ENCODE measurements at regions not wholly inside any gene's neighbourhood (a gene's known extent, or its start where the extent isn't known, plus 50 kb on each side); places are given as distances from the start of the nearest gene placed in this dataset.

DNA sequence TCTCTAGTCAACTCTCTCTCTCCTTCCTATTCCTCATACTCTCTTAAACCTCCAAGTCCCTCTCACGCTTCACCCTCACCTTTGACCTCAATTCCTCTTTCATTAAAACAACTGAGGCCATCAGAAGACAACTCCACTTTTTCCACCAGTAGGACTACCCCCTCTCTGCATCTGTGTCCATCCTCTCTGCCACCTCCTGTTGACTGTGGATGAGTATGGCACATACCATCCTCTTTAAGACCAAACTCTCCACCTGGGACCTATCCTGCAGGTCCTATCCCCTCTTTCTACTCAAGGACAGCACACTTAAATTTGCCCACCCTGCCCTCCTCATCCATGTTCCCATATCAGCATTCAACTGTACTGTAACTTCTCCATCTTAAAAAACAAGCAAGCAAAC is 89.2 kb downstream of the FOXD1 start:
- Mint-ChIP-seq H3K36me3 (ENCODE audit: insufficient read depth) (no peaks in the 10 kb centered on the region), H3K4me1 (ENCODE audit: low read depth) (no peaks in the 10 kb centered on the region), H3K27me3 (peaks cover 24% of the 10 kb centered on the region), H3K27ac (no peak overlapping the region), H3K9me3 (ENCODE audit: low read depth) (peaks cover 3% of the 10 kb centered on the region), H3K4me3 (ENCODE audit: low read depth) (no peak overlapping the region)
- TF ChIP-seq, protein P1, sequence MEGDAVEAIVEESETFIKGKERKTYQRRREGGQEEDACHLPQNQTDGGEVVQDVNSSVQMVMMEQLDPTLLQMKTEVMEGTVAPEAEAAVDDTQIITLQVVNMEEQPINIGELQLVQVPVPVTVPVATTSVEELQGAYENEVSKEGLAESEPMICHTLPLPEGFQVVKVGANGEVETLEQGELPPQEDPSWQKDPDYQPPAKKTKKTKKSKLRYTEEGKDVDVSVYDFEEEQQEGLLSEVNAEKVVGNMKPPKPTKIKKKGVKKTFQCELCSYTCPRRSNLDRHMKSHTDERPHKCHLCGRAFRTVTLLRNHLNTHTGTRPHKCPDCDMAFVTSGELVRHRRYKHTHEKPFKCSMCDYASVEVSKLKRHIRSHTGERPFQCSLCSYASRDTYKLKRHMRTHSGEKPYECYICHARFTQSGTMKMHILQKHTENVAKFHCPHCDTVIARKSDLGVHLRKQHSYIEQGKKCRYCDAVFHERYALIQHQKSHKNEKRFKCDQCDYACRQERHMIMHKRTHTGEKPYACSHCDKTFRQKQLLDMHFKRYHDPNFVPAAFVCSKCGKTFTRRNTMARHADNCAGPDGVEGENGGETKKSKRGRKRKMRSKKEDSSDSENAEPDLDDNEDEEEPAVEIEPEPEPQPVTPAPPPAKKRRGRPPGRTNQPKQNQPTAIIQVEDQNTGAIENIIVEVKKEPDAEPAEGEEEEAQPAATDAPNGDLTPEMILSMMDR (IDR thresholded peaks at IDR 0.05; ENCODE audit: unreplicated experiment) = no peak
- no peak for DNase-seq (ENCODE audit: low spot score, unreplicated experiment)

DNA sequence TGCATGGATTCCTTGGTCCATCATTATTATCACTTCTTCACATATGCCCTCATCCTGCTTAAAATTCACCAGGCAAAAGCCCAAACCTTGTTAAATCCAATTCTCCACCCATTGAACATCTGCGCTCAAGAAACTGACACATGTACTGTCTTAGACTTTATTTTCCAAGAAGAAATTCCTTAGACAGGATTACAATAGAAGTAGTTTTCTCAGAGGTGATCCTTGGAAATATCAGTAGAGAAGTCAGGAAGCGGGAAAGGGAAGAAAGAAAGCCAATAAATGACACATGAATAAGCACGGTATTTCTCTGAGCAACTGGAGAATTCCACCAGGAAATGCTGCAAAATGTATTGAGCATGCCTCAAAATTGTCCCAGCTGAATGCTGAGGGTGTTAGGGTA is 90.2 kb downstream of the FOXD1 start:
- peaks cover 3% of the 10 kb centered on the region for H3K9me3 Mint-ChIP-seq (ENCODE audit: low read depth)
- H3K4me3 Mint-ChIP-seq (ENCODE audit: low read depth) = no peak overlapping the region
- no peaks in the 10 kb centered on the region for H3K36me3 Mint-ChIP-seq (ENCODE audit: insufficient read depth)
- no peaks in the 10 kb centered on the region for H3K4me1 Mint-ChIP-seq (ENCODE audit: low read depth)
- no peak for DNase-seq (ENCODE audit: low spot score, unreplicated experiment)
- no peak overlapping the region for H3K27ac Mint-ChIP-seq
- peaks cover 24% of the 10 kb centered on the region for H3K27me3 Mint-ChIP-seq
- TF ChIP-seq, protein P1 (IDR thresholded peaks at IDR 0.05; ENCODE audit: unreplicated experiment) = no peak

DNA sequence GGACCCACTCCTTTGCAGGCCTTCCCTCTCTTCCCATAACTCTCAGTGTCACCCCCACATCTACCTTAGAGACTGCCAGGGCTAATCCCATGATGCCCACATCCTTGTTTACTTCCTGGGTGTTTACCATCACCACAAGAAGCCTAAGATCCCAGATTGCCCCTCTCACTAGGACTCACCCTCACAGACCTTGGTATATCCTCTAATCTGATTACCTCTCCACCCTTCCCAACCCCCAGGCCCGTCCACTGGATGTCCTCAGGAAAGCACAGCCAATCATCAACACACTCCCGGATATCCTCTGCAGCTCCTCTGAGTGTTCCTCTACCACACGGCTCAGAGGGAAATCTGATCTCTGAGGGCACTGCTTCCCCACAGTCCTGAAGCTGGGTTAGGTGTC is 91.0 kb downstream of the FOXD1 start:
- Mint-ChIP-seq H3K4me1 (ENCODE audit: low read depth) (no peaks in the 10 kb centered on the region), H3K27me3 (peaks cover 23% of the 10 kb centered on the region), H3K36me3 (ENCODE audit: insufficient read depth) (no peaks in the 10 kb centered on the region), H3K4me3 (ENCODE audit: low read depth) (no peak overlapping the region), H3K9me3 (ENCODE audit: low read depth) (peaks cover 3% of the 10 kb centered on the region), H3K27ac (no peak overlapping the region)
- TF ChIP-seq, protein P1 (IDR thresholded peaks at IDR 0.05; ENCODE audit: unreplicated experiment) = no peak
- DNase-seq (ENCODE audit: low spot score, unreplicated experiment) = no peak

DNA sequence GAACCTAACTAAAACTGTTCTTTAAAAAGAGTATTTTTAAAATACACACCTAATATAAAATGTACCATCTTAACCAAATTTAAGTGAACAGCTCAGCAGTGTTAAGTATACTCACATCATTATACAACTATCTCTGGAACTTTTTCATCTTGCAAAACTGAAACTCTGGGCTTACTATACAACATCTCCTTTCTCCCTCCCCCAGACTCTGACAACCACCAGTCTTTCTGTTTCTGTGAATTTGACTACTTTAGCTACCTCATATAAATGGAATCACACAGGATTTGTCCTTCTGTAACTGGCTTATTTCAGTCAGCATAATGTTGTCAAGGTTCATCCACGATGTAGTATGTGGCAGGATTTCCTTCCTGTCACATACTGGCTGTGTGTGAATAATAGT is 93.5 kb downstream of the FOXD1 start:
- Mint-ChIP-seq H3K36me3 (ENCODE audit: insufficient read depth) (no peaks in the 10 kb centered on the region), H3K9me3 (ENCODE audit: low read depth) (peaks cover 6% of the 10 kb centered on the region), H3K4me1 (ENCODE audit: low read depth) (no peaks in the 10 kb centered on the region), H3K27me3 (peaks cover 17% of the 10 kb centered on the region), H3K27ac (no peak overlapping the region), H3K4me3 (ENCODE audit: low read depth) (no peak overlapping the region)
- no peak for DNase-seq (ENCODE audit: low spot score, unreplicated experiment)
- TF ChIP-seq, protein P1 (IDR thresholded peaks at IDR 0.05; ENCODE audit: unreplicated experiment) = no peak

DNA sequence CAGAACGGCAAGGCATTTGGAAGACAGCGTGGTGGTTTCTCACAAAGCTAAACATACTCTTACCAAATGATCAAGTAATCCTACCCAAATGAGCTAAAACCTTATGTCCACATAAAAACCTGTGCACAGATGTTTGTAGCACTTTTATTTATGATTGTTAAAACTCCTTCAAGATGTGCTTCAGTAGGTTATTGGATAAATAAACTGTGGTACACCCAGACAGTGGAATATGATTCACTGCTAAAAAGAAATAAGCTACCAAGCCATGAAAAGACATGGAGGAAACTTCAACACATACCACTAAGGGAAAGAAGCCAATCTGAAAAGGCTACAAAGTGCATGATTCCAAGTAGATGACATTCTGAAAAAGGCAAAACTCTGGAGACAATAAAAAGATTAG is 94.2 kb downstream of the FOXD1 start:
- H3K4me3 Mint-ChIP-seq (ENCODE audit: low read depth) = no peak overlapping the region
- TF ChIP-seq, protein P1 (IDR thresholded peaks at IDR 0.05; ENCODE audit: unreplicated experiment) = no peak
- no peaks in the 10 kb centered on the region for H3K36me3 Mint-ChIP-seq (ENCODE audit: insufficient read depth)
- H3K4me1 Mint-ChIP-seq (ENCODE audit: low read depth) = no peaks in the 10 kb centered on the region
- DNase-seq (ENCODE audit: low spot score, unreplicated experiment) = no peak
- H3K27me3 Mint-ChIP-seq = peaks cover 17% of the 10 kb centered on the region
- H3K9me3 Mint-ChIP-seq (ENCODE audit: low read depth) = peaks cover 12% of the 10 kb centered on the region
- H3K27ac Mint-ChIP-seq = no peak overlapping the region

Measured in progenitor cell of endocrine pancreas (in vitro differentiated cells).